CD4-positive, alpha-beta T cell treated with Interleukin-4 for 4 hours (primary cell): ENCODE measurements at regions not wholly inside any gene's neighbourhood (a gene's known extent, or its start where the extent isn't known, plus 50 kb on each side); places are given as distances from the start of the nearest gene placed in this dataset.

Experiments used
- DNase-seq: peaks from one replicate; pipeline ENCODE4 v3.0.0-alpha.2; 2020

DNA sequence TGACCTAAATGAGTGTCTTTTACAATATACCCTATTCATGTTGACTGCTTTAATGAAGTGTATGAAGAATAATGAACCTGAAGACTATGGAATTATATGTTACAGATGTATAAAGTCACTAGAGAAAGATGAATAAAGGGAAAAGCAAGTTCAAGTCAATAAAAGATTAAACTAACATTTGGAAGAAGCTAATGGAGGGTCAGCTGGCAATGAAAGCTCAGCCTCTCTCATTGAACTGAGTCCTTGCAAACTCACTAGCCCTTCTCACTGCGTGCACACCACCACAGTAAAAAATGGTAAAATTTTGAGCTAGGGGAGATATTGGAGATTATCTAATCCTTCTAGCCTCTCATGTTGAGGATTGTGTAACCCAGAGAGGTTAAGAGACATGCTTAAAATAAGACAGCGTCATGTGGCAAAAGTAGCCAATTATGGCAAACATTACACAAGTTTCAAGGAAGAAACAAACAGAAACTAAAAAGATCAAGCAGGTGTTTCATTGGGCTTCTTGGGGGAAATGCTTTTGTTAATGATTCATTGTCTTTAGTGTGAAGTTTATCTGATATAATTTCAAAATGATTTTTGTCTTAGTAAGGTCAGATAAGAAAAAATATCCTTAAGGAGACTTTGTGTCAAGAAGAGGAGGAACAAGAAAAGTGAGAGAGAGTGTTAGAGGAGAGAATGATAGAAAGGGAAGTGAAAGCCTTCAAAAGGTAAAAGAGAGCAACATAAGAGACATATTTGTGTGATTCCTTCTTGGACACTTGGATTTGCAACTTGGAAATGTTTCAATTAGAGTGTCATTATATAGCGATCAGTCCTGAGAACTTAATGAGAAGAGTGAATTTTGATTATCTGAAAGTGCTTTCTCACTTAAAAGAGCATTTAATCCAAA is 893.7 kb upstream of the FAM98A start:
- DNase-seq = no peak

DNA sequence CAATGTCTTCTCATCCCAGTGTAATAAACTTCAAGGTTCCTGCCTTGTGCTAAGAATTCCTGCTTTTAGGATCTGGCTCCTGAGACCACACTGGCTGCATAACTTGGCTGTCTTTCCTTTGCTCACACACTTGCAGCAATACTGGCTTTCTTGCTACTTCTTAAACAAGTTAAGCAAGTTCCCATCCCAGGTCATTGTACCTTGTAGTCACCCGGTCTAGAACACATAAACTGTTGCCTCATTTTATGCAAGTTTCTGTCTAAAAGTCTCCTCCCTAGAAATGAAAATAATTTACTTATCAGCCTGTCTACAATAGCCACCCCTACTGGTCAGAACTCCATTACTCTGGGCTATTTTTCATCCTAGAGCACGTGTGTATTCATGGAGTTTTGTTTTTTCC is 887.9 kb upstream of the FAM98A start:
- DNase-seq = no peak

DNA sequence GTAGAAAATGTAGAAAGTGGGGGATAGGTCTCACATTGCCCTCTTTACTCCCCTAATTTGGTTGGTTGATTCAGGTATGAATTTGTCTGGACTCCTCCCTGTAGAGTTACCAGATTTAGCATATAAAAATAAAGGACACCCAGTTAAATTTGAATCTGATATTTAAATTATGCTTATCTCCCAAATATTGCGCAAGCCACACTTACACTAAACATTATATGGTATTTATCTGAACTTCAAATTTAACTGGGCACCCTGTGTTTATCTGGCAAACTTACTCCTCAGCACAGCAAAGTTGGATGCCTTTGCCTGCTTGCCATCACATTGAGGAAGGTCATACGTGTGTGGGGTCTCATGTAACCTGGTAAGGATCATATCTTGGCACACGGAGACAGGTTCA is 882.4 kb upstream of the FAM98A start:
- no peak for DNase-seq

DNA sequence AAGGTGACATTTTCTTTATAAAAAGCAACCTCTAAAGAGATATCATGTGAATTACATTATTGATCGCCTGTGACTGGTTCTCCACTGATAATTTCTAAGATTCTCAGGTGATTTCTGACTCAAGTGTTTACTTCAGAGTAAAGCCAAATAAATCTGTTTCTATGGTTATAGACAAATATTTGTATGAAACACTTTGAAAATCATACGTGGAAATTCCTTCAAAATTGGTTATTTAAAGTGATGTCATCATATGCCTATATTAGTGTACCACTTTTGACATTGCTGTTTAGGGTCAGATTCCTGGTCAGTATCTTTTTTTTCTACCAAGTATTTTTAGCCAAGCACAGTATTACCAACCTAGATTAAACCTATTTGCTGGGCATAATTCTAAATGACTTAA is 881.3 kb upstream of the FAM98A start:
- DNase-seq = no peak

DNA sequence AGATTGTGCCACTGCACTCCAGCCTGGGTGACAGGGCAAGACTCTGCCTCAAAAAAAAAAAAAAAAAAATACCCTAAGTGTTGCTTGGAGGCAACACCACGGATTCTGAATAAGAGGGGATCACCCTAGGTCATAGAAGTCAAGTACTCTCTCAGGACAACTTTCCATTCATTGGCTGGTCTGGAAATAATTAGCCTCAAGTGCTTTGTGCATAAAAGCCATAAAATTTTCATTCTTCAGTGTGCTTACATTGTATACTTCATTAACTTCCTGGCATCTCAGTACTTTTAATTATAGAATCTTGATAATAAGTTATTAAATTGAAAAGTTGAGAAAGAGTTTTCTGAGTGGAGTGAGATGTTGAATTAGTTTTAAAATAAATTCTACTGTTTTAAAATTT is 876.1 kb upstream of the FAM98A start:
- DNase-seq = no peak

DNA sequence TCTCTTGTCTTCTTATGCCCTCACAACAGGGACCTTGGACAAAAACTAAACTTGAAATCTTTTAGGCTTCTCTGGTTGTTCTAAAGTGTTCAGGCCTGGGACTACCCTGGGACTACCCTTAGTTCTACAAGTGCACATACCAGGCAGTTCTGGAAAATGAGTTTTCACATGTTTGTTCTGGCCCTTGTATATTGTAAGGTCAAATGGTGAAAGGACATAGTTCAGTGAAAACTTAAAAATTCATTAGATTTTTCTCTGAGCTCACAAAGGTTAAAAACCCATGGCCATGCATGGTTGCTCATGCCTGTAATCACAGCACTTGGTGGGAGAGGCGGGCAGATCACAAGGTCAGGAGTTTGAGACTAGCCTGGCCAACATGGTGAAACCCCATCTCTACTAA is 875.5 kb upstream of the FAM98A start:
- DNase-seq = no peak

DNA sequence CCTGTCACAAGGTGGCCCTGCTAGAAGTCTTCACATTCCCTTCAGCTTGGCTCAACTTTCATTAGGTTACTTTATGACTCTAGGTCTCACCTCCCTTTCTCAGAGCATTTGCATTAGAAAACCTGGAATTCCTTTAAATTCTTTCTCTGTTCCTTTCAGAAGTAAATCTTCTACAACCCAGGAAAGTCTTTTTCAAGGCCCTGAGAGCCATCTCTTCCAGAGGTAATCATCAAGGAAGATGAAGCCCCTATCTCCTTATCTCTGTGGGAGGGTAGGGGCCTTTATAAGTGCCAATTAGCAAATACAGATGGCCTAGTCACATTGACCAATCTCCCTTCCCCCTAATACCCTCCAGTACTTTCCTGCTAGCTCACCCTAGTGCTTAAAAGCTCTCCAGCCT is 848.0 kb upstream of the FAM98A start:
- DNase-seq = no peak

DNA sequence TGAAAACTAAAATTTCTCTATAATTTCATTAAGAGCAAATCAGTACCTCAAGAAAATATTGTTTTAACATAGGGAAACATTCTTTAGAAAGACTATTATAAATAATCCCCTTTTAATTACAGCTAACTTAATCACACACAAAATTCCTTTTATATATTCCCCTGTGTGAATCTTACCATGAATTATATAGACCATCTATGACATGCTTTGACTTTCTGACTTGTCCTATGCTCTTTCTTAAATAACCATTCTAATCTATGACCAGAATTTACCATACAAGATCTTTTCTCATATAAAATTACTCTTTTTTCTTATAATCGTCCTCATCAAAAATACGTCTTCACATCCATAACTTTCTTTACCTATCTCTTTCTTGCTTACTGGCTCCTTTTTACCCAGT is 824.2 kb upstream of the FAM98A start:
- no peak for DNase-seq

DNA sequence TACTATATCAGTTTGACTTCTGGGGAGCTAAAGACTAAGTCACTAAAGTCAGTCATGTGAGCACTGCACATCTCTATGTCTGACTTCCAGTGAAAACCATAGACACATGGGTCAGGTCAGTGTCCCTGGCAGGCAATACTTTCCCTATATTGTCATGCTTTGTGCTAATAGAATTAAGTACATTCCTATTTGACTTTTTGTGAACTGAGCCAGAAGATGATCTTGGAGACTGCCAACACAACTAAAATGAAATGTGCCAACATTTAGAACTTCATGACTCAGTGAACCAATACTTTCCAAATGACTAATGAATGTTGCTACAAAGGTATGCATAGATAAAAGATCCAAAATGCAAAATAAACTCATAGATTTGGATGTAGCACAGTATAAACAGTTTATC is 820.8 kb upstream of the FAM98A start:
- no peak for DNase-seq

DNA sequence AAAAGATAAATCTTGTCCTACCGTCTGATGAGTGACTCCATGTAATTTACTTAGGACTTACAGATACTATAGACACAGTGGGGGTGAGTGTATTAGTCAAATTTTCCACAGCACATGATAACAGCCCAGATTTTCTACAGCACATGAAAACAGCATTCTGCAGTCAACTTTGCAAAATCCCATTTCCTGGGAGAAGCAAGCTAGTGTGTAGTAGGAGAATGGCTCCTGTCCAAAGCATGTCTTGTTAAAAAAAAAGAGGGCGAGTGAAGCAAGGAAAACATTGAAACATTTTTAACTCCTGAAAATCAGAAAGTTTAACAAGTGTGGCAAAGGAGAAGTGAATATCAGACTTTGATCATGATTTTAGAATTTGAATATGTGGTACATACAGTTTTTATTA is 817.8 kb upstream of the FAM98A start:
- DNase-seq = no peak

DNA sequence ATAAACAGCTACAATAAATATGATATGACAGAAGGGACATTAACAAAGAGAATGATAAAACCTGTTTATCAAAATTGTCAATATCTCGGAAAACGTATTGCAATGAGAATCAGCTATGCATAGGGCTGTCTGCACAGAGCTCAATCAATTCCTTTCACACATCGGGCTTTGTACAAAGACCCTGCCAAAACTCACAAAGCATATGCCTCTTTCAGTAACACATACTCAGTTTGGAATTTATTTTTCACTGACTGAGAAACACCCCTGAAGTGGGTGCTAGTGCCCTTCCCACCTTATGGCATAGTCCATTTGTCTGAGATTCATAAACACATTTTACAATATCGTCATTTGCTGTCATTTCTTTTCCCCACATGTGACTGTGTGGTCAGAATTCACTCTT is 815.8 kb upstream of the FAM98A start:
- DNase-seq = no peak

DNA sequence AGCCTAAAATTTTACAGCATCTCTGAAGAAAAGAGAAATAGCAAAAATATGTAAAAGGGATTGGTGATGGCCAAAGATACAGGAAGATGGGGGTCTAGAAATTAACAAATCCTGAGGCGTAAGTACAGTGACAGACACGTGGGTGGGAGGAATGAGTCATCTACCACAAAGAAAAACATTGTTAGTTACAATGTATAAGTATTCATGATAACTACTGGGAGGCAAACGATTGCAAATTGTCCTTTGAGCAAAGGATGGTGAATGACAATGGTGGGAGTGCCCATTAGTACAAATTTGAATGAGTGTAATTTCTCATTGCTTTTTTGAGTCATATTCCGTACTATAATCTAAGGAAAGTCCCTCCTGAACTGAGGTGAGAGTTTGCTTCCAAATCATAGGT is 809.0 kb upstream of the FAM98A start:
- no peak for DNase-seq

DNA sequence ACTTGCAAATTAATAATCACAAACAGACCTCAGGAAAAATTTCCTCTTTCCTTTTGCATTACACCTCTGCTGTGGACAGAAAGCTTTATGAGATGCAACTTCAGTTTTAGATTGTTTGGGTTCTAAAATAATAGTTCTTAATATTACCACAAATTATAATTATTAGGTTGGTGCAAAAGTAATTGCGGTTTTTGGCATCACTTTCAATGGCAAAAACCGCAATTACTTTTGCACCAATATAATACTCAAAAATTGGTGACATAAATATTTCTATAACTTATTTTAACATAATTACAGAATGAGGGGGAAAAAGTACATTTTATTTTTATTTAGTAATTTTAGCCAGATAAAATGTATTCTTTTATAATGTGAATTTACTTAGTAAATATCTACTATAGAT is 804.4 kb upstream of the FAM98A start:
- no peak for DNase-seq

DNA sequence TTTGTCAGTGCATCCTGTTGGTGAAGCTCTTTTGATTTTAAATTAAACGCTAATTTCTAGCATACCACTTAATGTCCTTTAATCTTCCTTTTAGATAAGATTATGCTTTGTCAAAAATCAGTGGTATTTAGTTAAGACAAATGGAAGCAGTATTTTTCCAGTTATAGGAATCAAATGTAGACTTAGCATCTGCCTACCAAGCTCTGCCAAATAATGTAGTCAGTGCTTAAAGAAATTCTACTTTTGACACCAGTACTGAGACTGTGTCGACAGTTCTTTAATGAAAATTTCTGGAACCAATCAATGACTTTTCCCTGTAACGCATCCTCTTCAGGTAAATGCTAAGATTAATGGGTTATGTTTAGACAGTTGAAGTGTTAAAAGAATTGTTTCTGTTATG is 803.3 kb upstream of the FAM98A start:
- DNase-seq = no peak

DNA sequence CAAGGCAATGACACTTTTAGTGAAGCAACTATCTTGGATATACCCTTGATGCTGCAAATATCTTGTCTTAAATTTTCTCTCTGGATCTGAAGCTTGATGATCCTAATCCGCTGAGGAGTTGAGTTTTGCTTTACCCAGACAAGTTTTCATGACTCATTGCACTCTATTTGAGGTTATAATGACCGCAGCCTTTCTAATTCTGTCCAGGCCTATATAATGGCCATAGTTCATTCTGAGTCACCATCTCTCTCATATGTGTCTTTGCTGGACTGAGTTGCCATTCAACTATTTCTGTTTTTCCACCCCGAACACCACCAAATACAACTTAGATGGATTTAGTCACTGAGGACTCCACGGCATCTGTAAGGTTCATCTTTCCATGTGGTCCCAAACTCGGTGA is 802.1 kb upstream of the FAM98A start:
- no peak for DNase-seq

DNA sequence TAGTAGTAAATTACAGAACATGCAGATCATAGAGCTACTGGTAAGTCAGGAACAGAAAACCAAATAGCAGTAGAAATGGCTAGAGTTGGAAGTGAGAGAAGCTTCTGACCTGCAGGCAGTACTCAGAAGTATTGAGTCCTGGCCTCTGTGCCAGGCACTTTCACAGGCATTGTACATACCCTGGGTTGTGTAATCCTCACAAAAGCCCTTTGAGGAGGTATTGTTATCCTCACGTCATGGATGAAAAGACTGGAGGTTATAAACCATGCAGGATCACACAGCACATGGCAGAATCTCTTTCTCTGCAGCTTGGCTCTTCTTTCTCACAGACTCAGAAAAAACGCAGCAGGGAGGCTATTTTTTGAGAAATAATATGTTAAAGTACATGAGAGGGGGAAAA is 789.3 kb upstream of the FAM98A start:
- no peak for DNase-seq

DNA sequence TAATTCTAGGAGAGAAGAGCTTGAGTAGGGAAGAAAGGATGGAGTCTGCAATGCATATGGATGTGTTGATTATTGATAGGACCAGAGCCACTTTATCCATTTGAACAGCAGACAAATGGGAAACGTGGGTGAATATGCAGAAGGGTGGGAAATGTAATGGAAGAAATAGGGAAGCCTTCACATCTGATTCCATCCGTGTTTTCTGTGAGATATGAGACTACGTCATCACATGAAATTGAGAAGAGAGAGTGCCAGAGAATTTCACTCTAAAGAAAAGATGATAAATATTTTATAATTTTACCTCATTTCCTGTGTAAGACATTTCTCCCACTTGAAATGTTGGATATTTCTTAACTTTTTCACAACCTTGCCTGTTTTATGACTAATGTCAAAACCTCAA is 788.4 kb upstream of the FAM98A start:
- DNase-seq = no peak

DNA sequence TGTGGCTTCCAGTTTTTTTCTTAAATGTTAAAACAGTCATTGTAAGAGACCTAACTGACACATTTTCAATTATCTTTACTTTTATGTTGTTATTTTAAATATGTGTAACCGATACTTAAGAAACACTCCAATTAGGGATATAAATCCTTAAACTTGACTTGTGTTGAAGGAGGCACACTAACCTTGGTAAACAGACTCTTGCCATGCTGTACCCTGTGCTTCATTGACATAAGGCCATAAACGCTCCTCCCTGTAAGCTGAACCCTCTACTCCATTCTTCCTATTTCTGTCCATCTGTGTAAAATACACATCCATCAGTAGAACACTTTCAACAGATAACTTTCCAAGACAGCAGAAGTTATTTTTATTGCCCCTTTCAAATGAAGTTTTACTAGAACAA is 780.5 kb upstream of the FAM98A start:
- no peak for DNase-seq

DNA sequence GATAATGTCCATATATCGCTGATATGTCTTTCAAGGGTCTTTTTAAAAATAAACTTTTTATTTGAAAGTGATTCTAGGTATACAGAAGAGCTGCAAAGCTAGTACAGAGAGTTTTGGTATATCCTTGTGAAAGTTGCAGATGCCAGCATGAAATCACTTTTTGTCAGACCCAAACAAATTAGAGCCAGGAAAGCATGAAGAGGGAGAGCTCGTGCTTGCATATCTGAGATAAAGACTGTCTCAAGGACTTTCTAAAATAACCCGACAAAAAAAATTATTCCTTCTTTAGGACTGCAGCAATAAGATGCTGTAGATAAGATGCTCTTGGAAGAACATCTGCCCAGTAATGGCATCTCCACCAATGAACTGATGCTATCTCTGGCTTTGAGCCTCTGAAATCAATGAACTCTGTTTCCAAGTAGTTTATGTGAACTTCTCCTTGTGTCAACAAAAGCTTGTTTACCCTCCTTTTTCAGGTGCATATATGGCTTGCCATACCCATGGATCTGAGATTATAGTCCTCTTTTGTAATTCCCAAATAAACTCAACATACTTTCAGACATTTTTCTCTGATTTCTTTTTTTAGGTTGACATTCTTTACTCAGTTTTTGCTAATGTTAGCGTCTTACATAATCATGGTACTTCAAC is 774.6 kb upstream of the FAM98A start:
- no peak for DNase-seq

DNA sequence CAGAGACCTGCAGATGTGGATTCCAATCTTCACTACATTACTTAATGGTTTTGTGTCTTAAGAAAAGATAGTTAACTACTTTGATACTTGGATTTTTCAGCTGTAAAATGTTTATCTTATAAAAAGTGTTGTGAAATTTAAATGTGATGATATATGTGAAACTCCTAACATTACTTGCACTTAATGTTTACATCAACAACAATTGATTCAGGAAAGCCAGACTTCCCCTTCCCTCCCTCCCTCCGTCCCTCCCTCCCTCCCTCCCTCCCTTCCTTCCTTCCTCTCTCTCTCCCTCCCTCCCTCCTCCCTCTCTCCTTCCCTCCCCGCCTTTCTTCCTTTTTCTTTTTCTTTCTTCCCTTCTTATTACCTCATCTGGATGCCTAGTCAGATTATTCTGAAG is 773.9 kb upstream of the FAM98A start:
- no peak for DNase-seq

DNA sequence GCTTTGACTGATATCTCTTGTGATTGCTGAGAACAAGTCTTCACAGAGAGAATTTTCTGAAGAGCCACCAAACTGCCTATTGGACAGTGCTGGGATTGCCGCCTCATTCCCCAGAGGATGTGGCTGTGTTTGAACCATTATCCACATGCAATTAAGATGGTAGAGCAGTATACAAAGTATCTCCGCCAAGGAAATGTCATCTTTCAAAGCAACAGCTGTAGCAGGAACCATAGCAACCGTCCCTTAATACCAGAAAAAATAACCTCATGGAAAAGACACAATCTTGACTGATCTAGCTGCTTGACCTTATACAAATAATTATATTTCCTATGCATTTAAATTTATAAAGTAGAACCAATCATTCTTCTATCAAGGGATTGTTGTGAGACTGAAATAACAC is 772.6 kb upstream of the FAM98A start:
- no peak for DNase-seq

DNA sequence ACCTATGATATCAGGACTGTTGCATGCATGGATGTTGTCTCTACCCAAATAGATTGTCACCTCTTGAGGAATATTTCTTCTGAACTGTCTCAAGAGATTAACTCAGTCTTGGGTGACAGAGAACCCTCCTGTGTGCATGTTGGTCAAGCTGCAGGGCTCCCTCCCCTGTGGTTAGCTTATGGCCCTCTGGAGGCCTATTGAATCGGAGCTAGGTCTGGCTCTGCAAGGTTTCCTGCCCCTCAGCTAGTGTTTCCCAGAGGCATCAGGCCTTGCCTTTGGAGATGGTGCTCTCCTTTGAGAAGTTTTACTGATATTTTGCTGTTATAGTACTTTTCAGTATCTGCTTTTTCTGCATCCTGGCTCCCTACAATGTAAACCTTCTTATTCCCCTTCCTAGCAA is 769.2 kb upstream of the FAM98A start:
- DNase-seq = no peak

DNA sequence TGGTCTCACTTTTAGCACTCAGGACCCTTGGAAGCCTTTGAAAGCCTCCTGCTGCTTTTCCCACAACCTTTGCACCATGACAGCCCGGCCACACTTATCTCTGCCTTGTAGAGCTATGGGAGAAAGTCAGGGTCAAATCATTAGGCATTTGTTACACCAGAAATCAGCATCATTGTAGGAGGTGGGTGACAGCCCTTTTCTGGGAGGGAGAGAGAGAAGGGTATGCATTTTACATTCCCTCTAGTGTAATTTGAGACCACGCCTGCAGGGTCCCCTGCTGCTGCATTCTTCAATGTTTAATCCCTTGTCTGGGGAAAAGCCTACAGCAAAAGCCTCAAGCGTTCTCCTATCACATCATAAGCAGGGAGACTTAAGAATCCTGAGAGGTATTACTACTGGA is 766.8 kb upstream of the FAM98A start:
- no peak for DNase-seq

DNA sequence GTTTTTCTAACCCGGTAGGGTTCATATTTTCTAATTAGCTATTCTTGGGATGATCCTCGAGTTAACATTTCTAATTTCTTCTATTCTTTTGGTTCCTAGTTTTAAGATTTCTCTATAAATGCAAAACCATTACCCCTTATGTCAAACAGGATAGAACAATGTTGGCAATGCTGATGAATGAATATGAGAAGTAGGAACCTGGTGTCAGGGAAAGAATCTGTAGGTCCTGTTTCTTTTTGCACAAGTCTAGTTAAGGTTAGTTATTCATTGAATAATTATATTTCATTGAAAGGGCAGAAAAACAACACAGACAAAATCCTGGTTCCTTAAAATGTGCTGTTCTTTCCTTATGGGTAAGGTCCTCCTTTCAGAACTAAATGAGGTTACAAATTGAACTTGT is 766.4 kb upstream of the FAM98A start:
- no peak for DNase-seq
